VCaP (cell line): ENCODE measurements at regions not wholly inside any gene's neighbourhood (a gene's known extent, or its start where the extent isn't known, plus 50 kb on each side); places are given as distances from the start of the nearest gene placed in this dataset.

Experiments
- H3K27ac ChIP-seq: fragments of 450-650 bp; 2 replicates; pipeline ENCODE4 v1.5.1; 2017
- TF ChIP-seq, protein P1 (sequence below): fragments of 450-650 bp; conservative IDR thresholded peaks from 2 replicates; pipeline ENCODE4 v1.5.1; 2017; ENCODE audit warnings: mild to moderate bottlenecking, moderate library complexity

DNA sequence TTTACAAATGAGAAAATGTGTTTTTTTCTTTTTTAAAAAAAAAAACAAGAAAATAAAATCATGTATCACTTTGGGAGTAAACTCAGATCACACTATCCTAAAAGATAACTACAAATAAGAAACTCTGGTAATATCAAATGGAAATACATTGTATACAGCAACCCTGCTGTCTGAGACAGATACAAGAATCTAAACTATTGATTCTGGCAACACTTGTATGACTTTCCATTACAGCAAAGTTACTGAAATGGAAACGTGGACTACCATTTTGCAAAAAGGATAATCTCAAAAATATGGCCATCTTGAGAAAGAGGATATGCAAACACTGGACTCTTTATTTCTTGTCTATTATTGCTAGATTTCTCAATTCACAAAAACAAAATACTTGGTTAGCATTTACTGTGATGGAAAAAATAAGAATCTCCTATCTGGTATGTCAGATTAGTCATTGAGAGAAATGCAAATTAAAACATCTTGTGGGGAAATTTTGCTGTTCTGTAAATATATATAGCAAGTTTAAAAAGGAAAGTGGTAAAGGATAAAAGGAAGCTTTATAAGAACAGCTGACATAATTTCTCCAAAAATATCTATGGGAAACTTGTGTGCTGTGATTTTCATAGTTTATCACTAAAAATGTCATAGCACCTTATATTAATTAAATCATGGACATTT lies 112.9 kb upstream of the FER start:
- TF ChIP-seq, protein P1, sequence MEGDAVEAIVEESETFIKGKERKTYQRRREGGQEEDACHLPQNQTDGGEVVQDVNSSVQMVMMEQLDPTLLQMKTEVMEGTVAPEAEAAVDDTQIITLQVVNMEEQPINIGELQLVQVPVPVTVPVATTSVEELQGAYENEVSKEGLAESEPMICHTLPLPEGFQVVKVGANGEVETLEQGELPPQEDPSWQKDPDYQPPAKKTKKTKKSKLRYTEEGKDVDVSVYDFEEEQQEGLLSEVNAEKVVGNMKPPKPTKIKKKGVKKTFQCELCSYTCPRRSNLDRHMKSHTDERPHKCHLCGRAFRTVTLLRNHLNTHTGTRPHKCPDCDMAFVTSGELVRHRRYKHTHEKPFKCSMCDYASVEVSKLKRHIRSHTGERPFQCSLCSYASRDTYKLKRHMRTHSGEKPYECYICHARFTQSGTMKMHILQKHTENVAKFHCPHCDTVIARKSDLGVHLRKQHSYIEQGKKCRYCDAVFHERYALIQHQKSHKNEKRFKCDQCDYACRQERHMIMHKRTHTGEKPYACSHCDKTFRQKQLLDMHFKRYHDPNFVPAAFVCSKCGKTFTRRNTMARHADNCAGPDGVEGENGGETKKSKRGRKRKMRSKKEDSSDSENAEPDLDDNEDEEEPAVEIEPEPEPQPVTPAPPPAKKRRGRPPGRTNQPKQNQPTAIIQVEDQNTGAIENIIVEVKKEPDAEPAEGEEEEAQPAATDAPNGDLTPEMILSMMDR = no peak
- no peak overlapping the region for H3K27ac ChIP-seq

DNA sequence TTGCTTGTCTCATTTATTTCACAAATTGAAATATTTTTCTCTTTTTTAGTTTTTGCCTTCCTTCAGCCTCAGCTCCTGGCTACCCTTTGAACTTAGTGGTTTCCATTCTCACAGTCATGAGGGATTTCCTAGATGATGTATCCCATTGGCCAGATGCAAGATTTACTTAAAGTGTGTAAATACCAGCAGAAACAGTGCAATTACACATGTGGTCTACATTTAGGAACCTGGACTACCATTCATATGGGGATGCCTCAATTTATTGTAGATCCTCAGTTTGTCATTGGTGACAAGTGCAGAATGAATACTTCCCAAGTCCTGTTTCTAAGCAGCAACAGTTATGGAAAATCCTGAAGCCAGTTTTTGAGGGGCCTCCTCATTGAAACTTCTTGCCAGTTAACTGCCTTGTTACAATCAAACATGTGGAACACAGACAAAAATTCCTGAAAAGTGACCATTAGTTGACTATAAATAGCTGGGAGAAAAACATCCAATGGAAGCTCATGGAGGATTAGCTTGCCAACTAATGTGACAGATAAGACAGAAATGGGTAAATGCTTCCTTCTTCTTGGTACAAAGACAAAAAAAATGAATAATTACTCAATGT lies 113.6 kb upstream of the FER start:
- no peak overlapping the region for H3K27ac ChIP-seq
- TF ChIP-seq, protein P1 = no peak

DNA sequence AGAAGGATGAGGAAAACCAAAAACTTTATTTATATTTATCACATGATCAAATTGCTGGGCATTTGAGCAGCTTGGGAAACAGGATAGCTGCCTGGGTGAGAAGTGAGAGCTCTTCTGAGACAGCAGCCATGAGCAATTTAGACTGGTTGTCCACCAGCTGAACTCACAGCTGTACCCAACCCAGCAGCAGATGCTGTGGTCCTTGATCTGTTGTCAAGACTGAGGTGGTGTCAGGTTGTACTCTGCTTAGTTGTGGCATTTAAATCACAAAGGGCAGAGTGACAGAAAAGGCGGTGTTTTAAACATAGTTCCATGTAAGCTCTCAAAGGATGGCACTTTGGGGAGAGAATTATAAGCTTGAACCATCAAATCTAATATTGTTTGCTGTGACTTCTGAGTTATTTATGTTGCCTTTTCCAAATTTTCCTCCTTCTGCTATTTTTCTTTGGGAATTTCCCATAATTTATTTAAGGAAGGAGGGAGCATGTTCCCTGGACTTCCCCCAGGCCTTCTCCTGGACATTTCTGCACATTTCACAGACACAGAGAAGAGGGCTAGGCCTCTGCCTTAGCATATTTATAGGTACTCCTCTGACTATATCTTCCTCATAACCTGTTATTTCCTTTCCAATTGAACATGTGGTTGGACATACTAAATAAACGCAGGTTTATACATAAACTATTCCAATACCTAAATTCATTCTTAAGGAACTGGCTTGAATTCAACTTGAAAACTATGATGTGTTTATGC lies 117.7 kb upstream of the FER start:
- no peak overlapping the region for H3K27ac ChIP-seq
- TF ChIP-seq, protein P1 = no peak

GRCh38 chr5:108625654-108626053 lies 122.0 kb upstream of the FER start:
- TF ChIP-seq, protein P1 = no peak

GRCh38 chr5:108623826-108624225 lies 123.9 kb upstream of the FER start:
- no peak overlapping the region for H3K27ac ChIP-seq
- TF ChIP-seq, protein P1 = no peak

More at GRCh38 chr5:108625654-108626053, 122.0 kb upstream of the FER start:
- H3K27ac ChIP-seq = no peak overlapping the region

DNA sequence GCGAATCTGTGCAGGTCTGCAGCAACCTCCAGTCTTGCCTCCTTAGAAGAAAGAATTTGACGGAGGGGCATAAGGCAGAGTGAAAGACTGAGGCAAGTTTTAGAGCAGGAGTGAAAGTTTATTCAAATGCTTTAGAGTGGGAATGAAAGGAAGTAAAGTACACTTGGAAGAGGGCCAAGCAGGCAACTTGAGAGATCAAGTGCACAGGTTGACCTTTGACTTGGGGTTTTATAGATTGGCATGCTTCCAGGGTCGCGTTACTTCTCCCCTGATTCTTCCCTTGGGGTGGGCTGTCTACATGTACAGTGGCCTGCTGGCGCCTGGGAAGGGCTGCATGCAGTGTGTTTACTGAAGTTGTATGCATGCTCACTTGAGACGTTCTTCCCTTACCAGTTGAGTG lies 127.2 kb upstream of the FER start:
- TF ChIP-seq, protein P1 = no peak
- no peak overlapping the region for H3K27ac ChIP-seq

DNA sequence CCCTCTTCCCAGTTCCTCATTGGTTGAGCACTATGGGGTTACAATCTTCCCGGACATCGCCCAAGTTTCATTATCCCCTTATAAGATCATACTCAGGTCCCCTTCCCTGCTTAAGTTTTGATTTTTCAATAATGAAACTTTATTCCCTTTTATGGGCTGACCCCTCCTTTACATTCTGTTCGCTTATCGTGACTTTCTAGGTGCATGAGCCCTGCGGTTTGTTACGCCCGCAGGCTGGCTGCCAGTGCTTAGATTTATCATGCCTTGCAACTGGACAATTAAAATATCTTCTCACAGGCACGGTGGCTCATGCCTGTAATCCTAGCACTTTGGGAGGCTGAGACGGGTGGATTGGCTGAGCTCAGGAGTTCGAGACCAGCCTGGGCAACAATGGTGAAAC lies 127.9 kb upstream of the FER start:
- TF ChIP-seq, protein P1 = no peak

More for the DNA sequence above, 127.9 kb upstream of the FER start:
- H3K27ac ChIP-seq = no peak overlapping the region
